ENCODE measurements at regions not wholly inside any gene's neighbourhood (a gene's known extent, or its start where the extent isn't known, plus 50 kb on each side); places are given as distances from the start of the nearest gene placed in this dataset.

GRCh38 chr9:108676355-108676754 is 179.4 kb downstream of the ACTL7B start:
- intact Hi-C loops (cut with micrococcal nuclease) = no loop called here
- H3K9me3 Mint-ChIP-seq = no peaks in the 10 kb centered on the region
- H3K27me3 Mint-ChIP-seq (ENCODE audit: low read depth) = no peaks in the 10 kb centered on the region
- no peaks in the 10 kb centered on the region for H3K4me1 Mint-ChIP-seq (ENCODE audit: low read depth)
- H3K4me3 Mint-ChIP-seq (ENCODE audit: low read depth) = no peak overlapping the region
- no peak for DNase-seq (ENCODE audit: low spot score)
- H3K36me3 Mint-ChIP-seq (ENCODE audit: low read depth) = no peaks in the 10 kb centered on the region
- no peak overlapping the region for H3K27ac Mint-ChIP-seq

- no peak overlapping the region for H3K27ac Mint-ChIP-seq
- intact Hi-C loops (cut with micrococcal nuclease) = no loop called here
- no peak overlapping the region for H3K4me3 Mint-ChIP-seq (ENCODE audit: low read depth)
- no peaks in the 10 kb centered on the region for H3K4me1 Mint-ChIP-seq (ENCODE audit: low read depth)
- H3K36me3 Mint-ChIP-seq (ENCODE audit: low read depth) = no peaks in the 10 kb centered on the region
- no peaks in the 10 kb centered on the region for H3K9me3 Mint-ChIP-seq
- H3K27me3 Mint-ChIP-seq (ENCODE audit: low read depth) = no peaks in the 10 kb centered on the region
- DNase-seq (ENCODE audit: low spot score) = no peak
Observed at GRCh38 chr9:108675708-108676107, 180.1 kb downstream of the ACTL7B start.

DNA sequence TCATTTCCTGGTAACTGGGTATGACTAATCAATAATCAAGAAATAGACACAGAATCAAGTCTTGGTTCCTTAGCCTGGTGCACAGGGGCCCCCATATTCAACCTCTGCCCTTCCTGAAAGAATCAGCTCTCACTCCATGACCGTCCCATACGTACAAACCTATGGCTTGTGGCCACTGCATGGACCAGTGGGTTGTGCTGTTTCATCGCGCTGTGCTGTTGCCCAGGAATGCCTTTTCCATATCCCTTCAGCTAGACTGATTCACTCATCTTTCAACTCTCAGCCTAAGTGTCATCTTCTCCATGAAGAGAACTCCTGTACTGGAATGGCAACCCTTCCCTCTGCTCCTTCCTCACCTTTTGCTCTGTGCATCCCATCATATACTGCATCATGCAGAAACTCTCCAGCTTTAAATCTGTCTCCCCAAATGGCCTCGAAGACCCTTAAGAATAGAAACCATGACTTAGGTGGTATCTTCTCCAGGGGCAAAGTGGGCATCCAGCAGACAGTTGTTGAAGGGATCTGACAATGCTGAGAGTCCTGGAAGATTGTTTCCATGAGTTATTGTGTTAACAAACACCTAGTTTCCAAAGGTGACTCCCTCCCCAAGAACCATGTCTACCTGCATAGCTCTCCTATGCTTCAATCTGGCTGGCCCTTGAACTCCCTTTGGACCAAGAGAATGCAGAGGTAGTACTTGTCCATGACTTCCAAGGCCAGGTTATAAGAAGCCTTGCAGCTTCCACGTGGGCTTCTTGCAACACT is 180.8 kb downstream of the ACTL7B start:
- DNase-seq (ENCODE audit: low spot score) = no peak
- no peaks in the 10 kb centered on the region for H3K9me3 Mint-ChIP-seq
- H3K4me1 Mint-ChIP-seq (ENCODE audit: low read depth) = no peaks in the 10 kb centered on the region
- no peak overlapping the region for H3K4me3 Mint-ChIP-seq (ENCODE audit: low read depth)
- no peak overlapping the region for H3K27ac Mint-ChIP-seq
- intact Hi-C loops (cut with micrococcal nuclease) = no loop called here
- H3K36me3 Mint-ChIP-seq (ENCODE audit: low read depth) = no peaks in the 10 kb centered on the region
- H3K27me3 Mint-ChIP-seq (ENCODE audit: low read depth) = no peaks in the 10 kb centered on the region

- Mint-ChIP-seq H3K27ac (no peak overlapping the region), H3K4me3 (ENCODE audit: low read depth) (no peak overlapping the region), H3K4me1 (ENCODE audit: low read depth) (no peaks in the 10 kb centered on the region), H3K9me3 (no peaks in the 10 kb centered on the region), H3K36me3 (ENCODE audit: low read depth) (no peaks in the 10 kb centered on the region), H3K27me3 (ENCODE audit: low read depth) (no peaks in the 10 kb centered on the region)
- intact Hi-C loops (cut with micrococcal nuclease) = no loop called here
- DNase-seq (ENCODE audit: low spot score) = no peak
Observed at GRCh38 chr9:108673386-108673785, 182.4 kb downstream of the ACTL7B start.

- Mint-ChIP-seq H3K9me3 (no peaks in the 10 kb centered on the region), H3K36me3 (ENCODE audit: low read depth) (no peaks in the 10 kb centered on the region), H3K27me3 (ENCODE audit: low read depth) (no peaks in the 10 kb centered on the region), H3K27ac (no peak overlapping the region), H3K4me1 (ENCODE audit: low read depth) (no peaks in the 10 kb centered on the region), H3K4me3 (ENCODE audit: low read depth) (no peak overlapping the region)
- intact Hi-C loops (cut with micrococcal nuclease) = no loop called here
- DNase-seq (ENCODE audit: low spot score) = no peak
Observed at GRCh38 chr9:108672475-108673190, 183.2 kb downstream of the ACTL7B start.

- Mint-ChIP-seq H3K27ac (no peak overlapping the region), H3K4me3 (ENCODE audit: low read depth) (no peak overlapping the region)
- intact Hi-C loops (cut with micrococcal nuclease) = no loop called here
Observed at GRCh38 chr9:108671794-108672193, 184.0 kb downstream of the ACTL7B start.

GRCh38 chr9:108671176-108671575 is 184.6 kb downstream of the ACTL7B start:
- no peak overlapping the region for H3K27ac Mint-ChIP-seq
- DNase-seq (ENCODE audit: low spot score) = no peak
- H3K4me3 Mint-ChIP-seq (ENCODE audit: low read depth) = no peak overlapping the region
- H3K9me3 Mint-ChIP-seq = no peaks in the 10 kb centered on the region
- H3K27me3 Mint-ChIP-seq (ENCODE audit: low read depth) = no peaks in the 10 kb centered on the region
- intact Hi-C loops (cut with micrococcal nuclease) = no loop called here
- no peaks in the 10 kb centered on the region for H3K4me1 Mint-ChIP-seq (ENCODE audit: low read depth)
- H3K36me3 Mint-ChIP-seq (ENCODE audit: low read depth) = no peaks in the 10 kb centered on the region

More at GRCh38 chr9:108671794-108672193, 184.0 kb downstream of the ACTL7B start:
- Mint-ChIP-seq H3K27me3 (ENCODE audit: low read depth) (no peaks in the 10 kb centered on the region), H3K36me3 (ENCODE audit: low read depth) (no peaks in the 10 kb centered on the region), H3K9me3 (no peaks in the 10 kb centered on the region), H3K4me1 (ENCODE audit: low read depth) (no peaks in the 10 kb centered on the region)
- no peak for DNase-seq (ENCODE audit: low spot score)

- no peak overlapping the region for H3K27ac Mint-ChIP-seq
- no peak overlapping the region for H3K4me3 Mint-ChIP-seq (ENCODE audit: low read depth)
- no peaks in the 10 kb centered on the region for H3K9me3 Mint-ChIP-seq
- H3K4me1 Mint-ChIP-seq (ENCODE audit: low read depth) = no peaks in the 10 kb centered on the region
- no peak for DNase-seq (ENCODE audit: low spot score)
- intact Hi-C loops (cut with micrococcal nuclease) = no loop called here
- no peaks in the 10 kb centered on the region for H3K36me3 Mint-ChIP-seq (ENCODE audit: low read depth)
- no peaks in the 10 kb centered on the region for H3K27me3 Mint-ChIP-seq (ENCODE audit: low read depth)
Observed at GRCh38 chr9:108668938-108669335, 186.8 kb downstream of the ACTL7B start.

GRCh38 chr9:108668191-108668937 is 187.4 kb downstream of the ACTL7B start:
- H3K36me3 Mint-ChIP-seq (ENCODE audit: low read depth) = no peaks in the 10 kb centered on the region
- H3K27me3 Mint-ChIP-seq (ENCODE audit: low read depth) = no peaks in the 10 kb centered on the region
- no peaks in the 10 kb centered on the region for H3K9me3 Mint-ChIP-seq
- no peak overlapping the region for H3K27ac Mint-ChIP-seq
- intact Hi-C loops (cut with micrococcal nuclease) = no loop called here
- no peaks in the 10 kb centered on the region for H3K4me1 Mint-ChIP-seq (ENCODE audit: low read depth)
- no peak for DNase-seq (ENCODE audit: low spot score)
- H3K4me3 Mint-ChIP-seq (ENCODE audit: low read depth) = no peak overlapping the region

- Mint-ChIP-seq H3K27ac (no peak overlapping the region), H3K4me1 (ENCODE audit: low read depth) (no peaks in the 10 kb centered on the region), H3K9me3 (peaks cover 3% of the 10 kb centered on the region), H3K36me3 (ENCODE audit: low read depth) (no peaks in the 10 kb centered on the region), H3K27me3 (ENCODE audit: low read depth) (no peaks in the 10 kb centered on the region), H3K4me3 (ENCODE audit: low read depth) (no peak overlapping the region)
- DNase-seq (ENCODE audit: low spot score) = no peak
- intact Hi-C loops (cut with micrococcal nuclease) = no loop called here
Observed at GRCh38 chr9:108666240-108666784, 189.5 kb downstream of the ACTL7B start.

DNA sequence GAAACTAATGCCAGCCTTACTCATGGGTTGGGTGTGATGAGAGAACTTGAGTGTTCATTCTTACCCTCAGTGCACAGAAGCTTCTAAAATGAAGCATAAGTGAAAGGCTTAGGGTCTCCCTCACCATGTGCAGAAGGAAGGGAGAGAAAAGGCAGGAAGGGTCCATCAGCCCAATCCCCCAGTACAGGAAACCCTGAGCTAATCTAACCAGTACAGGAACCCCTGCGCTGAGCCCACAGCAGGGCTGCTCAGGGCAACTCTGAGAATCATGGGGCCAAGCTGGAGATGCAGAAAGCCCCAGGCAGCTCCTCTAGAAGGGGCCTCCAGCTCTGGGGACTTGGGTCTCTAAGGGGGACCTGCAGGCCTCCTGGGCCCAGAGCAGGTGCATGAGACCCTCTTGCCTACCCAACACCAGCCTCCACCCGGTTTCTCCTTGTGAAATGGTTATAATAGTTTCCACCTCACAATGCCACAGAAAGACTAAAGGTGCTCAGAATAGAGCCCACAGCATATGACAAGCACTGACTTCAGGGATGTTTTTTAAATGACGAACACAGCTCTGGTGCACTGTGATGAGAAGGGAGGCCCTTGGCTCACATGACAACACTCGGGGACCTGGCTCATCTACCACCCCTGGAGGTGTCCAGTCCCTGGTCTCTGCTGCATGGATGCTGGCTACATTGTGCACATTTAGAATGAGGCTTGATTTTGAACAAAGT is 190.1 kb downstream of the ACTL7B start:
- Mint-ChIP-seq H3K4me1 (ENCODE audit: low read depth) (no peaks in the 10 kb centered on the region), H3K36me3 (ENCODE audit: low read depth) (no peaks in the 10 kb centered on the region), H3K27me3 (ENCODE audit: low read depth) (no peaks in the 10 kb centered on the region), H3K4me3 (ENCODE audit: low read depth) (no peak overlapping the region), H3K27ac (no peak overlapping the region), H3K9me3 (peaks cover 9% of the 10 kb centered on the region)
- no peak for DNase-seq (ENCODE audit: low spot score)
- intact Hi-C loops (cut with micrococcal nuclease) = no loop called here
